HCT116 (cell line): ENCODE measurements at regions not wholly inside any gene's neighbourhood (a gene's known extent, or its start where the extent isn't known, plus 50 kb on each side); places are given as distances from the start of the nearest gene placed in this dataset.

Source experiments
- ATAC-seq: fragments of 200-7000 bp; cut with Tn5 transposase; 2 replicates; pipeline ENCODE4 v1.9.1; 2020; ENCODE audit warnings: mild to moderate bottlenecking, moderate library complexity
- BruUV-seq: library from RNA; stranded (reverse); fragments of 400-500 nt; replicated peaks from 2 replicates; lab custom pipeline; 2021; lab: Mats Ljungman, UMichigan
- CTCF ChIA-PET: fragments of 300-600 bp; sonication (Branson Sonifier 250); formaldehyde crosslinking; loops from one replicate; lab custom pipeline; 2021; ENCODE audit warnings: antibody characterized with exemption; lab: Charles Lee
- POLR2A ChIA-PET: fragments of 300-600, 350-600 bp; sonication (Branson Sonifier 250); formaldehyde crosslinking; loops from one replicate; lab custom pipeline; 2021; ENCODE audit warnings: antibody characterized with exemption; lab: Charles Lee
- RAD21 ChIA-PET, 2 experiments: fragments of 300-600 bp; sonication (Branson Sonifier 250); formaldehyde crosslinking; loops; one replicate each; lab custom pipeline; 2023; ENCODE audit warnings: low total read pairs in 2 of 2; ENCODE audit not compliant: uncharacterized antibody in 2 of 2, unreplicated experiment in 2 of 2, low non-redundant PET in 1 of 2; lab: Charles Lee
- DNase-seq: peaks from one replicate; pipeline ENCODE4 v3.0.0-alpha.2; 2010; ENCODE audit warnings: low read depth, low spot score
- H2AFZ ChIP-seq: fragments of 200-600 bp; shearing (Covaris generic), sonication (generic); 2 replicates; pipeline ENCODE4 v1.6.1; 2017; ENCODE audit warnings: low read depth, mixed run types, mixed read lengths, antibody characterized with exemption, low read length; ENCODE audit not compliant: poor library complexity, severe bottlenecking
- H3K27ac ChIP-seq: 2 replicates; pipeline ENCODE4 v1.5.1; 2012; ENCODE audit warnings: low read depth, low read length
- H3K27me3 ChIP-seq: fragments of 200-600 bp; sonication (generic); 2 replicates; pipeline ENCODE4 v1.6.1; 2016; ENCODE audit warnings: mixed run types, low read length, mixed read lengths; ENCODE audit not compliant: insufficient read depth
- H3K36me3 ChIP-seq, 2 experiments: fragments of 200-500 bp in 1 of 2; fragments of 200-600 bp in 1 of 2; sonication (Bioruptor generic) in 1 of 2; sonication (generic) in 1 of 2; 2 replicates each; pipeline versions ENCODE4 v1.5.1 to v1.6.1; 2014 to 2016; ENCODE audit warnings: low read length in 2 of 2, inconsistent platforms in 1 of 2, mixed read lengths in 1 of 2, mixed run types in 1 of 2; ENCODE audit not compliant: insufficient read depth in 2 of 2, control insufficient read depth in 1 of 2
- H3K4me1 ChIP-seq, 2 experiments: fragments of 200-600 bp in 1 of 2; sonication (generic) in 1 of 2; 2 replicates each; pipeline versions ENCODE4 v1.5.1 to v1.6.1; 2012 to 2017; ENCODE audit warnings: low read length in 2 of 2, inconsistent platforms in 1 of 2, mild to moderate bottlenecking in 1 of 2, mixed read lengths in 1 of 2, mixed run types in 1 of 2, moderate library complexity in 1 of 2; ENCODE audit not compliant: insufficient read depth in 2 of 2, control insufficient read depth in 1 of 2
- H3K4me2 ChIP-seq: fragments of 200-600 bp; sonication (generic); 2 replicates; pipeline ENCODE4 v1.6.1; 2017; ENCODE audit warnings: mixed run types, low read length, mixed read lengths
- H3K4me3 ChIP-seq, 2 experiments: fragments of 200-600 bp in 1 of 2; sonication (generic) in 1 of 2; replicated peaks in 1 of 2; 2 replicates each; pipeline ENCODE4 v1.5.1; 2011 to 2016; ENCODE audit warnings: low read length in 2 of 2, control low read depth in 1 of 2, low read depth in 1 of 2, mild to moderate bottlenecking in 1 of 2, mixed read lengths in 1 of 2, mixed run types in 1 of 2
- H3K79me2 ChIP-seq: fragments of 200-600 bp; sonication (generic); 2 replicates; pipeline ENCODE4 v1.6.1; 2017; ENCODE audit warnings: mild to moderate bottlenecking, mixed run types, low read length, moderate library complexity, mixed read lengths; ENCODE audit not compliant: insufficient read depth
- H3K9ac ChIP-seq: fragments of 200-600 bp; sonication (generic); 2 replicates; pipeline ENCODE4 v1.6.1; 2016; ENCODE audit warnings: low read length, mixed read lengths
- H3K9me2 ChIP-seq: fragments of 200-600 bp; sonication (generic), shearing (Covaris generic); 2 replicates; pipeline ENCODE4 v1.6.1; 2017; ENCODE audit warnings: mixed run types, mild to moderate bottlenecking, moderate library complexity; ENCODE audit not compliant: insufficient read depth
- H3K9me3 ChIP-seq, 2 experiments: fragments of 200-500 bp in 1 of 2; fragments of 200-600 bp in 1 of 2; sonication (Bioruptor generic) in 1 of 2; sonication (generic) in 1 of 2; 2 replicates each; pipeline ENCODE4 v1.6.1; 2014 to 2017; ENCODE audit warnings: low read length in 2 of 2, mixed read lengths in 2 of 2, inconsistent platforms in 1 of 2, low read depth in 1 of 2, mild to moderate bottlenecking in 1 of 2, mixed run types in 1 of 2, moderate library complexity in 1 of 2; ENCODE audit not compliant: control insufficient read depth in 1 of 2, insufficient read depth in 1 of 2
- H4K20me1 ChIP-seq: fragments of 200-600 bp; sonication (generic), shearing (Covaris generic); 2 replicates; pipeline ENCODE4 v1.6.1; 2017; ENCODE audit warnings: mixed run types, mild to moderate bottlenecking, moderate library complexity; ENCODE audit not compliant: insufficient read depth
- ATF3 ChIP-seq: IDR thresholded peaks from 2 replicates; pipeline ENCODE4 v1.6.1; 2012
- CBX3 ChIP-seq: IDR thresholded peaks from 2 replicates; pipeline ENCODE4 v1.6.1; 2012; ENCODE audit warnings: low read depth
- CEBPB ChIP-seq: IDR thresholded peaks from 2 replicates; pipeline ENCODE4 v1.6.1; 2012; ENCODE audit warnings: low read depth
- CTCF ChIP-seq, 3 experiments: fragments of 200-600 bp in 1 of 3; sonication (generic) in 1 of 3; IDR thresholded peaks in 2 of 3; conservative IDR thresholded peaks in 1 of 3; 2 replicates each; pipeline ENCODE4 v1.5.1; 2012 to 2017; ENCODE audit warnings: low read depth in 2 of 3, low read length in 2 of 3, antibody characterized with exemption in 1 of 3, borderline replicate concordance in 1 of 3, control low read depth in 1 of 3, mild to moderate bottlenecking in 1 of 3, mixed read lengths in 1 of 3, mixed run types in 1 of 3, moderate library complexity in 1 of 3; ENCODE audit not compliant: insufficient read depth in 1 of 3
- ELF1 ChIP-seq: IDR thresholded peaks from 2 replicates; pipeline ENCODE4 v1.6.1; 2012; ENCODE audit warnings: low read depth, borderline replicate concordance
- FOSL1 ChIP-seq: IDR thresholded peaks from 2 replicates; pipeline ENCODE4 v1.6.1; 2012; ENCODE audit warnings: low read depth
- MAX ChIP-seq: IDR thresholded peaks from 2 replicates; pipeline ENCODE4 v1.6.1; 2012
- POLR2A ChIP-seq: IDR thresholded peaks from 2 replicates; pipeline ENCODE4 v1.7.0; 2011; ENCODE audit warnings: borderline replicate concordance; ENCODE audit not compliant: insufficient read depth, insufficient read length; ENCODE audit errors: extremely low read depth
- POLR2AphosphoS5 ChIP-seq: IDR thresholded peaks from 2 replicates; pipeline ENCODE4 v1.6.1; 2011; ENCODE audit warnings: mild to moderate bottlenecking, low read depth, low read length, moderate library complexity
- RAD21 ChIP-seq: IDR thresholded peaks from 2 replicates; pipeline ENCODE4 v1.6.1; 2012; ENCODE audit warnings: low read depth, mild to moderate bottlenecking
- REST ChIP-seq: IDR thresholded peaks from 2 replicates; pipeline ENCODE4 v1.6.1; 2012; ENCODE audit warnings: low read depth
- SP1 ChIP-seq: IDR thresholded peaks from 2 replicates; pipeline ENCODE4 v1.6.1; 2012; ENCODE audit warnings: low read depth
- YY1 ChIP-seq: IDR thresholded peaks from 2 replicates; pipeline ENCODE4 v1.6.1; 2011; ENCODE audit warnings: low read length, low read depth, moderate library complexity, mild to moderate bottlenecking; ENCODE audit not compliant: insufficient replicate concordance; ENCODE audit errors: extremely low read depth
- ZBTB33 ChIP-seq: IDR thresholded peaks from 2 replicates; pipeline ENCODE4 v1.6.1; 2011; ENCODE audit warnings: mild to moderate bottlenecking, low read length, moderate library complexity; ENCODE audit not compliant: insufficient replicate concordance; ENCODE audit errors: extremely low read depth
- ZFX ChIP-seq: fragments of 450-650 bp; IDR thresholded peaks from 2 replicates; pipeline ENCODE4 v1.6.1; 2017
- ZNF274 ChIP-seq: fragments of 200-500 bp; sonication (Bioruptor generic); IDR thresholded peaks from 2 replicates; pipeline ENCODE4 v1.6.1; 2014; ENCODE audit warnings: mild to moderate bottlenecking, low read depth, low read length, inconsistent platforms
- intact Hi-C: fragments of 100-400 bp; cut with micrococcal nuclease; formaldehyde crosslinking; loops from 2 replicates; pipeline ENCODE4 v1.10.0; 2022

- no peak for ATAC-seq
- Histone ChIP-seq H3K4me2 (no peak overlapping the region), H3K27me3 (no peaks in the 10 kb centered on the region), H3K9me2 (no peaks in the 10 kb centered on the region), H3K27ac (no peak overlapping the region), H3K9ac (no peak overlapping the region), H3K36me3 (no peaks in the 10 kb centered on the region), H2AFZ (peak overlapping the region; percentile 31), H3K9me3 (no peaks in the 10 kb centered on the region), H4K20me1 (no peaks in the 10 kb centered on the region), H3K4me3 (no peak overlapping the region), H3K4me1 (peaks cover 9 to 21% of the 10 kb centered on the region in 2 experiments; a peak in 3 of 4 replicates), H3K79me2 (no peaks in the 10 kb centered on the region)
- ChIA-PET CTCF (no interaction called here), POLR2A (no interaction called here), RAD21 (no interaction called here)
- no peak for DNase-seq
- no peak for TF ChIP-seq MAX
- no peak for TF ChIP-seq REST
- TF ChIP-seq ZBTB33: no peak
- TF ChIP-seq CBX3: no peak
- no peak for TF ChIP-seq FOSL1
- TF ChIP-seq POLR2A: no peak
- TF ChIP-seq ZNF274: no peak
- no peak for TF ChIP-seq RAD21
- no peak for TF ChIP-seq CEBPB
- TF ChIP-seq ZFX: no peak
- no peak for TF ChIP-seq CTCF (IDR thresholded peaks at IDR 0.05 in 2 of 3, conservative IDR thresholded peaks at IDR 0.05 in 1 of 3; ENCODE audit: borderline replicate concordance in 1 of 3, insufficient read depth in 1 of 3, low read depth in 2 of 3, low read length in 2 of 3)
- no peak for TF ChIP-seq SP1
- no peak for TF ChIP-seq ELF1
- no peak for TF ChIP-seq POLR2AphosphoS5
- TF ChIP-seq YY1: no peak
- TF ChIP-seq ATF3: no peak
- BruUV-seq: no TSS peak
- intact Hi-C loops: no loop called here
These were observed 125.5 kb upstream of the TMEM170B start for GRCh38 chr6:11412011-11412424.
